ENCODE measurements at regions not wholly inside any gene's neighbourhood (a gene's known extent, or its start where the extent isn't known, plus 50 kb on each side); places are given as distances from the start of the nearest gene placed in this dataset.

DNA sequence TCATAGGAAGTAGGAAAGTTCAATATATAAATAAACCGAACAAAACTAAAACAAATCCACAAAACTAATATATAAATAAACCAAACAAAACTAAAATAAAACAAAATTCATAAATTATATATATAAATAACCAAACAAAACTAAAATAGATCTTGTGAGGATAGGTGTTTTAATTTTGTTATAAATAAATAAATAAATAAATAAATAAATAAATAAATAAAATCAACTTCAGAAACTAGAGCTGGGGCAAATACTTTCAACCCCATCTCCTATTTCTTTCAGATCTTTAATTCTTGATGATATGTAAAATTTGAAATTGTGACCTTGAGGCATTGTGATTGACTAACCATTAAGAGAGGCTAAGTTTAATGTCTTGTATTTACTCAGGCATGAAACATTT is 416.1 kb downstream of the SAMD5 start:
- peaks cover 9% of the 10 kb centered on the region for H3K4me1 Mint-ChIP-seq
- no CpG with 5 or more reads among the region's 1 CpG for WGBS, 2 experiments (ENCODE audit: insufficient coverage in 1 of 2, insufficient read length in 1 of 2)
- no peak for DNase-seq
- H3K36me3 Mint-ChIP-seq (ENCODE audit: low read depth), result peaks cover 2% of the 10 kb centered on the region
- H3K27ac ChIP-seq (ENCODE audit: low read depth, low read length), result no peak overlapping the region
- no peaks in the 10 kb centered on the region for H3K36me3 ChIP-seq (ENCODE audit: control insufficient read depth, insufficient read depth, low read length)
- H3K9me3 ChIP-seq (ENCODE audit: control insufficient read depth, low read length), result peaks cover 29% of the 10 kb centered on the region
- no peaks in the 10 kb centered on the region for H3K27me3 ChIP-seq (ENCODE audit: control insufficient read depth, insufficient read depth, low read length, poor library complexity, severe bottlenecking)
- H3K4me1 ChIP-seq (ENCODE audit: control insufficient read depth, insufficient read depth, low read length), result peaks cover 3% of the 10 kb centered on the region
- H3K27me3 Mint-ChIP-seq (ENCODE audit: insufficient read depth), result peaks cover 3% of the 10 kb centered on the region
- no peak overlapping the region for H3K4me3 Mint-ChIP-seq
- H3K27ac Mint-ChIP-seq, result no peak overlapping the region
- peaks cover 32% of the 10 kb centered on the region for H3K9me3 Mint-ChIP-seq
- no peak overlapping the region for H3K9ac ChIP-seq (ENCODE audit: extremely low read depth, low read length, poor library complexity, severe bottlenecking)
- no peak for TF ChIP-seq CTCF (conservative IDR thresholded peaks at IDR 0.05)
- peak overlapping the region; percentile 18 for H3K4me3 ChIP-seq (ENCODE audit: low read length)

DNA sequence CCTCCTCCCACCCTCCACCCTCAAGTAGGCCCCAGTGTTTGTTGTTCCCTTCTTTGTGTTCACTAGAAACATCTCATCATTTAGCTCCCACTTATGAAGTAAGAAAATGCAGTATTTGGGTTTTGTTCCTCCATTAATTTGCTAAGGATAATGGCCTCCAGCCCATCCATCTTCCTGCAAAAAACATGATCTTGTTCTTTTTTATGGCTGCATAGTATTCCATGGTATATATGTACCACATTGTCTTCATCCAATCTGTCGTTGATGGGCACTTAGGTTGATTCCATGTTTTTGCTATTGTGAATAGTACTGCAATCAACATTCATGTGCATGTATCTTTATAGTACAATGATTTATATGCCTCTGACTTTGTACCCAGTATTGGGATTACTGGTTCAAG is 416.8 kb upstream of the SASH1 start:
- Mint-ChIP-seq H3K36me3 (ENCODE audit: low read depth) (peaks cover 2% of the 10 kb centered on the region), H3K9me3 (peaks cover 32% of the 10 kb centered on the region), H3K27ac (no peak overlapping the region), H3K27me3 (ENCODE audit: insufficient read depth) (peaks cover 3% of the 10 kb centered on the region), H3K4me3 (no peak overlapping the region), H3K4me1 (peaks cover 9% of the 10 kb centered on the region)
- WGBS, 2 experiments (ENCODE audit: insufficient coverage in 1 of 2, insufficient read length in 1 of 2), result 100% methylated on average over 1 of the region's 1 CpG; no CpG with 5 or more reads in 1 of the 2 experiments
- Histone ChIP-seq H3K4me3 (ENCODE audit: low read length) (peak overlapping the region; percentile 51), H3K9ac (ENCODE audit: extremely low read depth, low read length, poor library complexity, severe bottlenecking) (no peak overlapping the region), H3K4me1 (ENCODE audit: control insufficient read depth, insufficient read depth, low read length) (peaks cover 3% of the 10 kb centered on the region), H3K27ac (ENCODE audit: low read depth, low read length) (no peak overlapping the region), H3K36me3 (ENCODE audit: control insufficient read depth, insufficient read depth, low read length) (no peaks in the 10 kb centered on the region), H3K27me3 (ENCODE audit: control insufficient read depth, insufficient read depth, low read length, poor library complexity, severe bottlenecking) (no peaks in the 10 kb centered on the region), H3K9me3 (ENCODE audit: control insufficient read depth, low read length) (peaks cover 29% of the 10 kb centered on the region)
- TF ChIP-seq CTCF (conservative IDR thresholded peaks at IDR 0.05), result no peak
- no peak for DNase-seq

GRCh38 chr6:147930745-147931144 is 411.9 kb upstream of the SASH1 start:
- 87 to 93% methylated on average over 3 to 4 of the region's 4 CpGs for WGBS, 2 experiments (ENCODE audit: insufficient coverage in 1 of 2, insufficient read length in 1 of 2)

More at GRCh38 chr6:147930745-147931144, 411.9 kb upstream of the SASH1 start:
- Mint-ChIP-seq H3K27me3 (ENCODE audit: insufficient read depth) (peaks cover 3% of the 10 kb centered on the region), H3K36me3 (ENCODE audit: low read depth) (peaks cover 2% of the 10 kb centered on the region), H3K4me1 (peaks cover 26% of the 10 kb centered on the region), H3K9me3 (peaks cover 28% of the 10 kb centered on the region), H3K27ac (no peak overlapping the region), H3K4me3 (no peak overlapping the region)
- Histone ChIP-seq H3K4me1 (ENCODE audit: control insufficient read depth, insufficient read depth, low read length) (peaks cover 25% of the 10 kb centered on the region), H3K9ac (ENCODE audit: extremely low read depth, low read length, poor library complexity, severe bottlenecking) (no peak overlapping the region), H3K27ac (ENCODE audit: low read depth, low read length) (no peak overlapping the region), H3K36me3 (ENCODE audit: control insufficient read depth, insufficient read depth, low read length) (no peaks in the 10 kb centered on the region), H3K27me3 (ENCODE audit: control insufficient read depth, insufficient read depth, low read length, poor library complexity, severe bottlenecking) (no peaks in the 10 kb centered on the region), H3K9me3 (ENCODE audit: control insufficient read depth, low read length) (peaks cover 19% of the 10 kb centered on the region), H3K4me3 (ENCODE audit: low read length) (no peak overlapping the region)
- no peak for DNase-seq
- no peak for TF ChIP-seq CTCF (conservative IDR thresholded peaks at IDR 0.05)

All from endodermal cell (in vitro differentiated cells).